HEK293 (cell line): ENCODE measurements at regions not wholly inside any gene's neighbourhood (a gene's known extent, or its start where the extent isn't known, plus 50 kb on each side); places are given as distances from the start of the nearest gene placed in this dataset.

Experiments
- CTCF ChIA-PET: fragments of 350-600 bp; formaldehyde crosslinking; extraction: SDS; loops from one replicate; lab custom pipeline; 2021; ENCODE audit warnings: antibody characterized with exemption; lab: Yijun Ruan, JAX
- POLR2A ChIA-PET: fragments of 300-600 bp; formaldehyde crosslinking; extraction: SDS; loops from one replicate; lab custom pipeline; 2020; ENCODE audit warnings: antibody characterized with exemption, inconsistent platforms; lab: Yijun Ruan, JAX
- H3K27ac ChIP-seq: fragments of 200-500 bp; sonication (Bioruptor generic); 2 replicates; pipeline ENCODE4 v1.5.1; 2014; ENCODE audit warnings: low read depth, low read length, control low read depth, inconsistent platforms; ENCODE audit errors: extremely low read depth
- H3K36me3 ChIP-seq, 2 experiments: fragments of 200-500 bp in 1 of 2; sonication (Bioruptor generic) in 1 of 2; 1 replicate in 1 of 2; 2 replicates in 1 of 2; pipeline ENCODE4 v1.5.1; 2014 to 2017; ENCODE audit warnings: inconsistent platforms in 2 of 2, low read length in 2 of 2; ENCODE audit not compliant: control insufficient read depth in 2 of 2, insufficient read depth in 1 of 2
- H3K4me1 ChIP-seq: fragments of 200-500 bp; sonication (Bioruptor generic); 2 replicates; pipeline ENCODE4 v1.5.1; 2014; ENCODE audit warnings: mild to moderate bottlenecking, low read length, inconsistent platforms; ENCODE audit not compliant: control insufficient read depth, insufficient read depth
- H3K4me3 ChIP-seq: 2 replicates; pipeline ENCODE4 v1.5.1; 2011; ENCODE audit warnings: low read depth, mild to moderate bottlenecking, control low read depth, low read length, moderate library complexity
- H3K9me3 ChIP-seq: fragments of 200-500 bp; sonication (Bioruptor generic); 2 replicates; pipeline ENCODE4 v1.5.1; 2014; ENCODE audit warnings: low read depth, low read length, inconsistent platforms; ENCODE audit not compliant: control insufficient read depth, insufficient read depth
- AEBP2 ChIP-seq: fragments of 450-650 bp; formaldehyde crosslinking; IDR thresholded peaks from 2 replicates; pipeline ENCODE4 v1.5.1; 2016; ENCODE audit warnings: missing biosample characterization, missing genetic modification characterization, borderline replicate concordance
- GLIS1 ChIP-seq: fragments of 450-650 bp; formaldehyde crosslinking; IDR thresholded peaks from 2 replicates; pipeline ENCODE4 v1.5.1; 2016; ENCODE audit warnings: missing biosample characterization, missing genetic modification characterization
- HOXC10 ChIP-seq: sonication (generic); formaldehyde crosslinking; IDR thresholded peaks from 2 replicates; pipeline ENCODE4 v1.8.1; 2023; ENCODE audit warnings: mild to moderate bottlenecking, missing genetic modification reagents
- MYNN ChIP-seq: fragments of 450-650 bp; formaldehyde crosslinking; IDR thresholded peaks from 2 replicates; pipeline ENCODE4 v1.5.1; 2016; ENCODE audit warnings: missing biosample characterization, missing genetic modification characterization, borderline replicate concordance
- PBX3 ChIP-seq: sonication (generic); formaldehyde crosslinking; IDR thresholded peaks from 2 replicates; pipeline ENCODE4 v1.8.1; 2022; ENCODE audit warnings: mild to moderate bottlenecking, moderate library complexity, missing genetic modification reagents
- SCRT2 ChIP-seq: fragments of 450-650 bp; formaldehyde crosslinking; IDR thresholded peaks from 2 replicates; pipeline ENCODE4 v1.5.1; 2016; ENCODE audit warnings: missing biosample characterization, missing genetic modification characterization
- SP3 ChIP-seq: fragments of 450-650 bp; formaldehyde crosslinking; IDR thresholded peaks from 2 replicates; pipeline ENCODE4 v1.5.1; 2016; ENCODE audit warnings: missing biosample characterization, missing genetic modification characterization
- ZBTB48 ChIP-seq: fragments of 450-650 bp; formaldehyde crosslinking; IDR thresholded peaks from 2 replicates; pipeline ENCODE4 v1.5.1; 2016; ENCODE audit warnings: missing biosample characterization, missing genetic modification characterization
- ZIC2 ChIP-seq: fragments of 450-650 bp; formaldehyde crosslinking; IDR thresholded peaks from 2 replicates; pipeline ENCODE4 v1.5.1; 2016; ENCODE audit warnings: missing biosample characterization, missing genetic modification characterization
- ZNF114 ChIP-seq: fragments of 450-650 bp; formaldehyde crosslinking; IDR thresholded peaks from 2 replicates; pipeline ENCODE4 v1.5.0; 2017; ENCODE audit warnings: missing biosample characterization, missing genetic modification characterization
- ZNF133 ChIP-seq: fragments of 450-650 bp; formaldehyde crosslinking; IDR thresholded peaks from 2 replicates; pipeline ENCODE4 v1.5.1; 2016; ENCODE audit warnings: missing biosample characterization, missing genetic modification characterization
- ZNF157 ChIP-seq: fragments of 450-650 bp; formaldehyde crosslinking; IDR thresholded peaks from 2 replicates; pipeline ENCODE4 v1.5.1; 2016; ENCODE audit warnings: missing biosample characterization, missing genetic modification characterization
- ZNF18 ChIP-seq: fragments of 450-650 bp; formaldehyde crosslinking; IDR thresholded peaks from 2 replicates; pipeline ENCODE4 v1.5.1; 2016; ENCODE audit warnings: missing biosample characterization, missing genetic modification characterization
- ZNF19 ChIP-seq: fragments of 450-650 bp; formaldehyde crosslinking; IDR thresholded peaks from 2 replicates; pipeline ENCODE4; 2016; ENCODE audit warnings: missing biosample characterization, missing genetic modification characterization, low read depth
- ZNF24 ChIP-seq: fragments of 450-650 bp; formaldehyde crosslinking; IDR thresholded peaks from 2 replicates; pipeline ENCODE4 v1.5.1; 2016; ENCODE audit warnings: missing biosample characterization, missing genetic modification characterization
- ZNF280D ChIP-seq: fragments of 450-650 bp; formaldehyde crosslinking; IDR thresholded peaks from 2 replicates; pipeline ENCODE4 v1.5.1; 2016; ENCODE audit warnings: missing biosample characterization, missing genetic modification characterization
- ZNF324 ChIP-seq: fragments of 450-650 bp; formaldehyde crosslinking; IDR thresholded peaks from 2 replicates; pipeline ENCODE4 v1.5.1; 2016; ENCODE audit warnings: missing biosample characterization, missing genetic modification characterization
- ZNF544 ChIP-seq: fragments of 450-650 bp; formaldehyde crosslinking; IDR thresholded peaks from 2 replicates; pipeline ENCODE4 v1.5.0; 2017; ENCODE audit warnings: missing biosample characterization, missing genetic modification characterization
- ZNF623 ChIP-seq: fragments of 450-650 bp; formaldehyde crosslinking; IDR thresholded peaks from 2 replicates; pipeline ENCODE4 v1.5.1; 2016; ENCODE audit warnings: missing biosample characterization, missing genetic modification characterization
- ZNF658 ChIP-seq: fragments of 450-650 bp; formaldehyde crosslinking; IDR thresholded peaks from 2 replicates; pipeline ENCODE4; 2016; ENCODE audit warnings: missing biosample characterization, missing genetic modification characterization
- ZNF837 ChIP-seq: fragments of 450-650 bp; formaldehyde crosslinking; IDR thresholded peaks from 2 replicates; pipeline ENCODE4 v1.5.1; 2016; ENCODE audit warnings: missing biosample characterization, missing genetic modification characterization
- ZSCAN23 ChIP-seq: fragments of 450-650 bp; formaldehyde crosslinking; IDR thresholded peaks from 2 replicates; pipeline ENCODE4 v1.5.1; 2016; ENCODE audit warnings: missing biosample characterization, missing genetic modification characterization
- ZSCAN5A ChIP-seq: fragments of 450-650 bp; formaldehyde crosslinking; IDR thresholded peaks from 2 replicates; pipeline ENCODE4 v1.5.1; 2016; ENCODE audit warnings: missing biosample characterization, missing genetic modification characterization
- TF ChIP-seq, protein P1 (sequence below): fragments of 450-650 bp; formaldehyde crosslinking; IDR thresholded peaks from 2 replicates; pipeline ENCODE4 v1.5.1; 2016; ENCODE audit warnings: missing biosample characterization, missing genetic modification characterization

GRCh38 chr5:84628918-84629317, 244.2 kb upstream of the EDIL3 start (continued):
- TF ChIP-seq ZSCAN5A (tag by site-specific recombination) (no peak), ZNF280D (tag by site-specific recombination) (no peak), ZSCAN23 (tag by site-specific recombination) (no peak), GLIS1 (no peak), ZNF157 (no peak), HOXC10 (no peak), ZNF18 (no peak), ZNF658 (tag by site-specific recombination) (no peak), AEBP2 (tag by site-specific recombination) (no peak)
- TF ChIP-seq, protein P1, sequence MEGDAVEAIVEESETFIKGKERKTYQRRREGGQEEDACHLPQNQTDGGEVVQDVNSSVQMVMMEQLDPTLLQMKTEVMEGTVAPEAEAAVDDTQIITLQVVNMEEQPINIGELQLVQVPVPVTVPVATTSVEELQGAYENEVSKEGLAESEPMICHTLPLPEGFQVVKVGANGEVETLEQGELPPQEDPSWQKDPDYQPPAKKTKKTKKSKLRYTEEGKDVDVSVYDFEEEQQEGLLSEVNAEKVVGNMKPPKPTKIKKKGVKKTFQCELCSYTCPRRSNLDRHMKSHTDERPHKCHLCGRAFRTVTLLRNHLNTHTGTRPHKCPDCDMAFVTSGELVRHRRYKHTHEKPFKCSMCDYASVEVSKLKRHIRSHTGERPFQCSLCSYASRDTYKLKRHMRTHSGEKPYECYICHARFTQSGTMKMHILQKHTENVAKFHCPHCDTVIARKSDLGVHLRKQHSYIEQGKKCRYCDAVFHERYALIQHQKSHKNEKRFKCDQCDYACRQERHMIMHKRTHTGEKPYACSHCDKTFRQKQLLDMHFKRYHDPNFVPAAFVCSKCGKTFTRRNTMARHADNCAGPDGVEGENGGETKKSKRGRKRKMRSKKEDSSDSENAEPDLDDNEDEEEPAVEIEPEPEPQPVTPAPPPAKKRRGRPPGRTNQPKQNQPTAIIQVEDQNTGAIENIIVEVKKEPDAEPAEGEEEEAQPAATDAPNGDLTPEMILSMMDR (tag by site-specific recombination) = no peak
- TF ChIP-seq, all 188 proteins: peak for 0

GRCh38 chr5:84623019-84623418, 238.3 kb upstream of the EDIL3 start:
- CTCF ChIA-PET = interaction anchor here (0.8 kb wide), 1 partner anchor 900 kb away, joined by 5 read pairs; no protein-coding TSS in a partner anchor
- no peak for TF ChIP-seq ZNF114 (tag by site-specific recombination)
- no peak for TF ChIP-seq ZNF133 (tag by site-specific recombination)
- no peak for TF ChIP-seq ZNF24 (tag by site-specific recombination)
- TF ChIP-seq ZNF19 (tag by site-specific recombination) = no peak
- no peak for TF ChIP-seq ZNF544 (tag by site-specific recombination)
- TF ChIP-seq SCRT2 = no peak
- no peak for TF ChIP-seq ZNF623 (tag by site-specific recombination)
- no peak for TF ChIP-seq MYNN (tag by site-specific recombination)
- no peak for TF ChIP-seq ZNF324
- no peak for TF ChIP-seq ZBTB48 (tag by site-specific recombination)
- TF ChIP-seq ZIC2 (tag by site-specific recombination) = no peak
- no peak for TF ChIP-seq ZNF837 (tag by site-specific recombination)
- TF ChIP-seq PBX3 (CRISPR knock-in tag) = no peak
- no peak for TF ChIP-seq SP3 (tag by site-specific recombination)
- Histone ChIP-seq H3K4me1 (no peaks in the 10 kb centered on the region), H3K4me3 (no peak overlapping the region), H3K27ac (no peak overlapping the region), H3K9me3 (no peaks in the 10 kb centered on the region), H3K36me3 (no peaks in the 10 kb centered on the region)
- POLR2A ChIA-PET = no interaction called here
